ENCODE measurements at regions not wholly inside any gene's neighbourhood (a gene's known extent, or its start where the extent isn't known, plus 50 kb on each side); places are given as distances from the start of the nearest gene placed in this dataset.

DNA sequence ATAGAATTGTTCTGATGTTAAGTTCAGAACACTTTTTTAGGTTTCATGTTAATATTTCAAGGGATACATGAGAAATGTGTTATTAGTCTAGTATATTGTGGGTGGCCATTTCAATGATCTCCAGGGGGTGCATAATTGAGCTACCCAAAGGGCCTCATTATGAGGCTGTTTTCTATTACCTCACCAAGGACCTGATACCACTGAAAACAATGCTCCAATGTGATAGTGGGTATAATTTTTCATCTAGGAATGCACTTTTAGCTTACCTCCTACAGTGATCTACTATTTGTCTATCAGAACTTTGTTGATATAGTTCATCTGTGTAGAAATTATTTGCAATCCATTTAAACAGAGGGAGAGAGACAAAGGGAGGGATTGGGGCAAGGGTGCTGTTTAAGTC lies 106.8 kb upstream of the HS3ST5 start:
- no peak for DNase-seq
- no peak overlapping the region for H4K91ac ChIP-seq (ENCODE audit: low read depth, low read length)
- no peaks in the 10 kb centered on the region for H3K79me1 ChIP-seq (ENCODE audit: low read length)
- no peak overlapping the region for H2BK120ac ChIP-seq (ENCODE audit: insufficient read depth, low read length, poor library complexity)
- no peaks in the 10 kb centered on the region for H3K36me3 ChIP-seq (ENCODE audit: control insufficient read depth in 1 of 2, insufficient read depth in 2 of 2, low read length in 2 of 2)
- H2AFZ ChIP-seq (ENCODE audit: insufficient read depth, low read length, poor library complexity): no peak overlapping the region
- no peak overlapping the region for H3K4me3 ChIP-seq (ENCODE audit: low read depth, low read length)
- no peaks in the 10 kb centered on the region for H3K9me3 ChIP-seq (ENCODE audit: insufficient read depth, low read depth, low read length)
- no peak overlapping the region for H2AK5ac ChIP-seq (ENCODE audit: low read length)
- H3K79me2 ChIP-seq (ENCODE audit: control insufficient read depth, insufficient read depth, low read length, poor library complexity): no peaks in the 10 kb centered on the region
- no peak overlapping the region for H3K18ac ChIP-seq (ENCODE audit: low read length)
- no peak overlapping the region for H4K12ac ChIP-seq (ENCODE audit: low read depth, low read length)
- H3K4me1 ChIP-seq (ENCODE audit: control insufficient read depth in 1 of 2, insufficient read depth in 2 of 2, low read length in 2 of 2): no peaks in the 10 kb centered on the region
- no peak overlapping the region for H3K14ac ChIP-seq (ENCODE audit: low read length)
- H4K8ac ChIP-seq (ENCODE audit: low read depth, low read length): no peak overlapping the region
- H3K9ac ChIP-seq (ENCODE audit: low read length): no peak overlapping the region
- H3K4me2 ChIP-seq (ENCODE audit: low read length): no peak overlapping the region
- H2BK5ac ChIP-seq (ENCODE audit: low read depth, low read length, poor library complexity): no peak overlapping the region
- no peak overlapping the region for H3K4ac ChIP-seq (ENCODE audit: low read depth, low read length)
- H3K27me3 ChIP-seq (ENCODE audit: insufficient read depth, low read length): no peaks in the 10 kb centered on the region
- no peak overlapping the region for H2BK12ac ChIP-seq (ENCODE audit: low read length)
- no peak overlapping the region for H3K27ac ChIP-seq (ENCODE audit: low read depth, low read length)
- no peak overlapping the region for H3K23ac ChIP-seq (ENCODE audit: low read length)

DNA sequence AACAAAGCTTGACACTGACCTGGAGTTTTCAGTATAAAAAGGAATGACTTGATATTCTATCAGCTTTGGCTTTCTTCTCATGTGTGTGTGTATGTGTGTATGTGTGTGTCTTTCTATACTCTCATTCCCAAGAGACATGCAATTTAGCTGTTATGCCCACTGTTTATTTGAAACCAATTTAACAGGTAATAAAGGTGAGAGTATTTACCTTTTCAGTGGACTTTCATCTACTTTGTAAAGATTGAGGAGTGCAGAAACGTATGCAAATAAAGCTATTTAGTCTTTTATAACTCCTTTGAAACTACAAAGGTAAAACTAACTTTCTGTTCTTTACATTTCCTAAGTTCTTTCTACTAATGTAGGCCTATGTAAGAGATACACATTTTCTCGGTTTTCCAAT lies 103.5 kb upstream of the HS3ST5 start:
- Histone ChIP-seq H2BK120ac (ENCODE audit: insufficient read depth, low read length, poor library complexity) (no peak overlapping the region), H4K91ac (ENCODE audit: low read depth, low read length) (no peak overlapping the region), H3K4me1 (ENCODE audit: control insufficient read depth in 1 of 2, insufficient read depth in 2 of 2, low read length in 2 of 2) (no peaks in the 10 kb centered on the region), H3K4ac (ENCODE audit: low read depth, low read length) (no peak overlapping the region), H3K18ac (ENCODE audit: low read length) (no peak overlapping the region), H3K79me1 (ENCODE audit: low read length) (no peaks in the 10 kb centered on the region), H2AK5ac (ENCODE audit: low read length) (no peak overlapping the region), H3K27me3 (ENCODE audit: insufficient read depth, low read length) (no peaks in the 10 kb centered on the region), H2AFZ (ENCODE audit: insufficient read depth, low read length, poor library complexity) (no peak overlapping the region), H2BK5ac (ENCODE audit: low read depth, low read length, poor library complexity) (no peak overlapping the region), H3K79me2 (ENCODE audit: control insufficient read depth, insufficient read depth, low read length, poor library complexity) (no peaks in the 10 kb centered on the region), H2BK12ac (ENCODE audit: low read length) (no peak overlapping the region), H3K14ac (ENCODE audit: low read length) (no peak overlapping the region), H3K4me2 (ENCODE audit: low read length) (no peak overlapping the region), H3K36me3 (ENCODE audit: control insufficient read depth in 1 of 2, insufficient read depth in 2 of 2, low read length in 2 of 2) (no peaks in the 10 kb centered on the region), H3K23ac (ENCODE audit: low read length) (no peak overlapping the region), H3K9me3 (ENCODE audit: insufficient read depth, low read depth, low read length) (no peaks in the 10 kb centered on the region), H3K9ac (ENCODE audit: low read length) (no peak overlapping the region), H3K4me3 (ENCODE audit: low read depth, low read length) (no peak overlapping the region), H4K12ac (ENCODE audit: low read depth, low read length) (no peak overlapping the region), H3K27ac (ENCODE audit: low read depth, low read length) (no peak overlapping the region), H4K8ac (ENCODE audit: low read depth, low read length) (no peak overlapping the region)
- DNase-seq: no peak
- no CpG with 5 or more reads among the region's 2 CpGs for WGBS (ENCODE audit: extremely low coverage, insufficient coverage, insufficient read length)

DNA sequence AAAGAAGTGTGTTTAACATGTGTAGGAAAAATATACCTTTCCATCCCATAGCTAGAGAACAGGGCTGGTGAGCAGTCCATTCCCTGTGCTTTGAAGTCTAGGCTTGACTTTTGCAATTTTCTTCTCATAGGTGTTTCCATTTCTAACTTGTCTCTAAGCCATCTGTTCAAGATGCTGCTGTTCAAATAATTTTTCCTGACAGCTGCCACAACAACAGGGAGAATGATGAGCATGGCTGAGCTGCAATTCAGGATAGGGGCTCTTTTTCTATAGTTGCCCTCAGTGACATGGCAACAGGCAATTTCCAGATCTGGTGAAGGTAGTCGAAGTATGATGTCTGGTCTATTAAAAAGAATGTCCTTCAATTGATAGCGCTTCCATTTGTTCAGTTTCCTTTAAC lies 103.0 kb upstream of the HS3ST5 start:
- no peaks in the 10 kb centered on the region for H3K27me3 ChIP-seq (ENCODE audit: insufficient read depth, low read length)
- no peak for DNase-seq
- H3K36me3 ChIP-seq (ENCODE audit: control insufficient read depth in 1 of 2, insufficient read depth in 2 of 2, low read length in 2 of 2): no peaks in the 10 kb centered on the region
- no peak overlapping the region for H3K18ac ChIP-seq (ENCODE audit: low read length)
- H3K79me1 ChIP-seq (ENCODE audit: low read length): no peaks in the 10 kb centered on the region
- no peaks in the 10 kb centered on the region for H3K4me1 ChIP-seq (ENCODE audit: control insufficient read depth in 1 of 2, insufficient read depth in 2 of 2, low read length in 2 of 2)
- H3K27ac ChIP-seq (ENCODE audit: low read depth, low read length): no peak overlapping the region
- H3K4me3 ChIP-seq (ENCODE audit: low read depth, low read length): no peak overlapping the region
- no peak overlapping the region for H2BK12ac ChIP-seq (ENCODE audit: low read length)
- no peak overlapping the region for H2AK5ac ChIP-seq (ENCODE audit: low read length)
- no peak overlapping the region for H3K9ac ChIP-seq (ENCODE audit: low read length)
- no peak overlapping the region for H2BK120ac ChIP-seq (ENCODE audit: insufficient read depth, low read length, poor library complexity)
- H3K79me2 ChIP-seq (ENCODE audit: control insufficient read depth, insufficient read depth, low read length, poor library complexity): no peaks in the 10 kb centered on the region
- no peak overlapping the region for H4K91ac ChIP-seq (ENCODE audit: low read depth, low read length)
- no peaks in the 10 kb centered on the region for H3K9me3 ChIP-seq (ENCODE audit: insufficient read depth, low read depth, low read length)
- H3K23ac ChIP-seq (ENCODE audit: low read length): no peak overlapping the region
- H4K12ac ChIP-seq (ENCODE audit: low read depth, low read length): no peak overlapping the region
- WGBS (ENCODE audit: extremely low coverage, insufficient coverage, insufficient read length): no CpG with 5 or more reads among the region's 2 CpGs
- H2BK5ac ChIP-seq (ENCODE audit: low read depth, low read length, poor library complexity): no peak overlapping the region
- H2AFZ ChIP-seq (ENCODE audit: insufficient read depth, low read length, poor library complexity): no peak overlapping the region
- no peak overlapping the region for H3K4ac ChIP-seq (ENCODE audit: low read depth, low read length)
- H3K4me2 ChIP-seq (ENCODE audit: low read length): no peak overlapping the region
- no peak overlapping the region for H4K8ac ChIP-seq (ENCODE audit: low read depth, low read length)
- no peak overlapping the region for H3K14ac ChIP-seq (ENCODE audit: low read length)

DNA sequence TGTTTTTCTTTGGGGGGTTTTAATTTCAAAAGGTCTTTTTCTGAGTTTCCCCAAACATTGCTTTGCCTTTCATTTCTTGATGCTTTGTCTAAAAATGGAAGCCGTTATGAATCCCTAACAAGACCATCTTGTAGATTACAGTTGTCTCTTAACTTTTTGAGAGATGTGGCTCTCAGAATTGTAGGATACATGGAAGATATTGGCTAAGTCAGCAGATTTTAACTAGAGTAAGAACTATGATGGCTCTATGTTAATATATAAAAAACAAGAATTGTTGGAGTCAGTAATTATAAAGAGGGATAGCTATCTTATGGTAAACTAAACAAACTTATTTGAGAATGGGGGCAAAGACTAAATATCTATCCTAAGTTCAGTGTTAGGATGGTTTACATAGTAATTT lies 96.6 kb upstream of the HS3ST5 start:
- H3K14ac ChIP-seq (ENCODE audit: low read length): no peak overlapping the region
- no peak overlapping the region for H3K4me2 ChIP-seq (ENCODE audit: low read length)
- no peak overlapping the region for H3K27ac ChIP-seq (ENCODE audit: low read depth, low read length)
- no peak overlapping the region for H2BK12ac ChIP-seq (ENCODE audit: low read length)
- H3K9me3 ChIP-seq (ENCODE audit: insufficient read depth, low read depth, low read length): no peaks in the 10 kb centered on the region
- no peak overlapping the region for H2AK5ac ChIP-seq (ENCODE audit: low read length)
- no peak overlapping the region for H3K4ac ChIP-seq (ENCODE audit: low read depth, low read length)
- no peak overlapping the region for H2BK5ac ChIP-seq (ENCODE audit: low read depth, low read length, poor library complexity)
- no peak overlapping the region for H3K9ac ChIP-seq (ENCODE audit: low read length)
- H3K36me3 ChIP-seq (ENCODE audit: control insufficient read depth in 1 of 2, insufficient read depth in 2 of 2, low read length in 2 of 2): no peaks in the 10 kb centered on the region
- WGBS (ENCODE audit: extremely low coverage, insufficient coverage, insufficient read length): no CpG with 5 or more reads among the region's 1 CpG
- no peak overlapping the region for H3K4me3 ChIP-seq (ENCODE audit: low read depth, low read length)
- no peak overlapping the region for H2BK120ac ChIP-seq (ENCODE audit: insufficient read depth, low read length, poor library complexity)
- H3K4me1 ChIP-seq (ENCODE audit: control insufficient read depth in 1 of 2, insufficient read depth in 2 of 2, low read length in 2 of 2): no peaks in the 10 kb centered on the region
- H3K23ac ChIP-seq (ENCODE audit: low read length): no peak overlapping the region
- no peak for DNase-seq
- H3K79me1 ChIP-seq (ENCODE audit: low read length): no peaks in the 10 kb centered on the region
- no peaks in the 10 kb centered on the region for H3K79me2 ChIP-seq (ENCODE audit: control insufficient read depth, insufficient read depth, low read length, poor library complexity)
- no peak overlapping the region for H2AFZ ChIP-seq (ENCODE audit: insufficient read depth, low read length, poor library complexity)
- H4K12ac ChIP-seq (ENCODE audit: low read depth, low read length): no peak overlapping the region
- H4K8ac ChIP-seq (ENCODE audit: low read depth, low read length): no peak overlapping the region
- no peak overlapping the region for H3K18ac ChIP-seq (ENCODE audit: low read length)
- no peak overlapping the region for H4K91ac ChIP-seq (ENCODE audit: low read depth, low read length)
- H3K27me3 ChIP-seq (ENCODE audit: insufficient read depth, low read length): no peaks in the 10 kb centered on the region

DNA sequence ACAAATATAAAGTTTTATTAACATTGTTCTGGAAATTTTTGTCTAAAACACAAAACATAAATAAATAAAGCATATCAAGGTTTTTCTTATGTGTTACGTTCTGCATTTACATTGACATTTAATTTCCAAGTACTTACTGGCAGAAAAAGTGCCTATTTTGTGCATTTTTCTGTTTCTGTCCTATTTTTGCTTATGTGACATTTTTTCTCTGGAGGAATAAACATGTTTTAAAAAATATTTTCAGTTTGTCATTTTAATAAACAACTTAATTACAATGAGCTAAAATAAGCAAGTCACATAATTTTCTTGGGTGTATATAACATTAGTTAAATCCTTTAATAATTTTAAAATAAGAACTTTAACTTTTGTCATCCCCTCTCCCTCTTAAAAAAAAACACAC lies 94.4 kb upstream of the HS3ST5 start:
- no peak overlapping the region for H4K12ac ChIP-seq (ENCODE audit: low read depth, low read length)
- H2AK5ac ChIP-seq (ENCODE audit: low read length): no peak overlapping the region
- H3K79me1 ChIP-seq (ENCODE audit: low read length): no peaks in the 10 kb centered on the region
- no peak overlapping the region for H2AFZ ChIP-seq (ENCODE audit: insufficient read depth, low read length, poor library complexity)
- no peaks in the 10 kb centered on the region for H3K36me3 ChIP-seq (ENCODE audit: control insufficient read depth in 1 of 2, insufficient read depth in 2 of 2, low read length in 2 of 2)
- no CpG with 5 or more reads among the region's 1 CpG for WGBS (ENCODE audit: extremely low coverage, insufficient coverage, insufficient read length)
- H3K18ac ChIP-seq (ENCODE audit: low read length): no peak overlapping the region
- H3K14ac ChIP-seq (ENCODE audit: low read length): no peak overlapping the region
- no peak for DNase-seq
- H4K8ac ChIP-seq (ENCODE audit: low read depth, low read length): no peak overlapping the region
- H3K9me3 ChIP-seq (ENCODE audit: insufficient read depth, low read depth, low read length): no peaks in the 10 kb centered on the region
- no peak overlapping the region for H3K4me2 ChIP-seq (ENCODE audit: low read length)
- no peak overlapping the region for H2BK120ac ChIP-seq (ENCODE audit: insufficient read depth, low read length, poor library complexity)
- no peak overlapping the region for H3K27ac ChIP-seq (ENCODE audit: low read depth, low read length)
- no peak overlapping the region for H3K23ac ChIP-seq (ENCODE audit: low read length)
- H3K9ac ChIP-seq (ENCODE audit: low read length): no peak overlapping the region
- H3K4ac ChIP-seq (ENCODE audit: low read depth, low read length): no peak overlapping the region
- H3K4me1 ChIP-seq (ENCODE audit: control insufficient read depth in 1 of 2, insufficient read depth in 2 of 2, low read length in 2 of 2): no peaks in the 10 kb centered on the region
- no peak overlapping the region for H4K91ac ChIP-seq (ENCODE audit: low read depth, low read length)
- no peak overlapping the region for H2BK12ac ChIP-seq (ENCODE audit: low read length)
- H3K27me3 ChIP-seq (ENCODE audit: insufficient read depth, low read length): no peaks in the 10 kb centered on the region
- H3K4me3 ChIP-seq (ENCODE audit: low read depth, low read length): no peak overlapping the region
- H3K79me2 ChIP-seq (ENCODE audit: control insufficient read depth, insufficient read depth, low read length, poor library complexity): no peaks in the 10 kb centered on the region
- H2BK5ac ChIP-seq (ENCODE audit: low read depth, low read length, poor library complexity): no peak overlapping the region
